ENCODE measurements at regions not wholly inside any gene's neighbourhood (a gene's known extent, or its start where the extent isn't known, plus 50 kb on each side); places are given as distances from the start of the nearest gene placed in this dataset.

DNA sequence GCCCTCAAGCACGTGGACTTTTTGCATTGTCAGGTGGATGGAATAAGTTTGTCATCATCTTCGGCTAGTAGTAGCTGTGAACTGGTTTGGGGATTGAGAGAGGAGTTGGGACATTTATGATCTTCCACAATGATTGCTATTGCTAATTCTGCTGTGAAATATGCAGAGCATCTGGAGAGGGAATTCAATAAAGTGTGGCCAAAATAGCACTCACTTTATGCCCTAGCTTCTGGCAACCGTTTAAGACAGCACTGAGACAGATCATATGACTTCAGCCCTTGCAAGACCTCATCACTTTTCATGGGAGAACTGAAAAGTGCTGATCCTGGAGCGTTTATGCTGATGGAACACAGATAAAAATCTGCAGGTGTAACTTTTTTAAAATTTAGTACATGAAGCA is 360.8 kb downstream of the GPATCH2 start:
- no peaks in the 10 kb centered on the region for H3K36me3 ChIP-seq (ENCODE audit: control insufficient read depth, insufficient read depth, low read length)
- no peak overlapping the region for H3K18ac ChIP-seq (ENCODE audit: low read depth, low read length)
- H4K8ac ChIP-seq (ENCODE audit: low read depth in 2 of 2, low read length in 2 of 2) = no peak overlapping the region
- H3K56ac ChIP-seq (ENCODE audit: extremely low read depth, insufficient read depth, low read length) = no peak overlapping the region
- DNase-seq = no peak
- no peak overlapping the region for H3K27ac ChIP-seq (ENCODE audit: insufficient read depth, low read length)
- H3K14ac ChIP-seq (replicated peaks; ENCODE audit: low read depth, low read length) = no peak overlapping the region
- dilution Hi-C loops (cut with HindIII; ENCODE audit: low sequenced_read_pairs, unreplicated experiment) (no loop called here), intact Hi-C loops (cut with micrococcal nuclease) (loop anchor here (10.0 kb wide), 1 partner anchor 365 kb away; the partner anchor contains the start of genes GPATCH2 and SPATA17), in situ Hi-C loops (cut with MboI; ENCODE audit: low sequenced_read_pairs) (no loop called here)
- no peaks in the 10 kb centered on the region for H4K20me1 ChIP-seq (ENCODE audit: insufficient read depth, low read length)
- no TSS peak for BruUV-seq (replicated peaks)
- H3K4me2 ChIP-seq (ENCODE audit: low read depth, low read length) = no peak overlapping the region
- no peak overlapping the region for H2AK9ac ChIP-seq (replicated peaks; ENCODE audit: low read depth, low read length, poor library complexity)
- WGBS, 2 experiments (ENCODE audit: extremely low coverage in 2 of 2, insufficient read length in 1 of 2) = no CpG with 5 or more reads among the region's 4 CpGs
- no peak overlapping the region for H3K4ac ChIP-seq (ENCODE audit: low read depth, low read length)
- no peak overlapping the region for H2AFZ ChIP-seq (replicated peaks; ENCODE audit: low read length, poor library complexity)
- ChIA-PET CTCF (interaction anchor here (0.6 kb wide), 1 partner anchor 485 kb away, joined by 5 read pairs; no protein-coding TSS in a partner anchor), POLR2A (ENCODE audit: unreplicated experiment) (no interaction called here)
- no peak overlapping the region for H2BK120ac ChIP-seq (ENCODE audit: low read depth, low read length)
- TF ChIP-seq RFX5 (IDR thresholded peaks at IDR 0.05; ENCODE audit: low read depth, low read length) (no peak), CHD1 (IDR thresholded peaks at IDR 0.05; ENCODE audit: low read depth, low read length) (no peak), RCOR1 (IDR thresholded peaks at IDR 0.05; ENCODE audit: insufficient replicate concordance, low read length) (no peak), NFE2L2 (IDR thresholded peaks at IDR 0.05; ENCODE audit: low read depth, low read length) (no peak), RAD21 (IDR thresholded peaks at IDR 0.05; ENCODE audit: low read length) (no peak), ELK1 (IDR thresholded peaks at IDR 0.05; ENCODE audit: borderline replicate concordance, low read depth, low read length) (no peak), CTCF (conservative IDR thresholded peaks at IDR 0.05; ENCODE audit: low read depth, low read length) (no peak), BHLHE40 (IDR thresholded peaks at IDR 0.05; ENCODE audit: low read depth, low read length) (no peak)
- TF ChIP-seq, protein P1, sequence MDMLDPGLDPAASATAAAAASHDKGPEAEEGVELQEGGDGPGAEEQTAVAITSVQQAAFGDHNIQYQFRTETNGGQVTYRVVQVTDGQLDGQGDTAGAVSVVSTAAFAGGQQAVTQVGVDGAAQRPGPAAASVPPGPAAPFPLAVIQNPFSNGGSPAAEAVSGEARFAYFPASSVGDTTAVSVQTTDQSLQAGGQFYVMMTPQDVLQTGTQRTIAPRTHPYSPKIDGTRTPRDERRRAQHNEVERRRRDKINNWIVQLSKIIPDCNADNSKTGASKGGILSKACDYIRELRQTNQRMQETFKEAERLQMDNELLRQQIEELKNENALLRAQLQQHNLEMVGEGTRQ (IDR thresholded peaks at IDR 0.05; ENCODE audit: low read depth, low read length) = no peak
- H3K9ac ChIP-seq (ENCODE audit: low read depth, low read length) = no peak overlapping the region
- no peak overlapping the region for H2BK5ac ChIP-seq (ENCODE audit: low read depth, low read length, poor library complexity, severe bottlenecking)
- no peak overlapping the region for H2AK5ac ChIP-seq (ENCODE audit: low read depth, low read length)
- no peak overlapping the region for H3K23ac ChIP-seq (ENCODE audit: low read depth, low read length)
- no peak overlapping the region for H4K91ac ChIP-seq (ENCODE audit: insufficient read depth, low read depth, low read length)
- H3K9me1 ChIP-seq (ENCODE audit: insufficient read depth, low read length) = no peaks in the 10 kb centered on the region; the same call in 1 of the 2 replicates
- H3K9me3 ChIP-seq (ENCODE audit: control insufficient read depth, insufficient read depth, low read length) = no peaks in the 10 kb centered on the region
- H4K5ac ChIP-seq (ENCODE audit: low read depth, low read length) = no peak overlapping the region
- H3K27me3 ChIP-seq (ENCODE audit: control insufficient read depth, insufficient read depth, low read length) = no peaks in the 10 kb centered on the region
- no peak overlapping the region for H3K4me3 ChIP-seq (ENCODE audit: insufficient read depth, low read depth, low read length)
- peaks cover 3% of the 10 kb centered on the region for H3K4me1 ChIP-seq (ENCODE audit: control insufficient read depth, insufficient read depth, low read length)
- no peaks in the 10 kb centered on the region for H3K79me1 ChIP-seq (ENCODE audit: low read depth in 1 of 2, low read length in 2 of 2)
- no peak for ATAC-seq (ENCODE audit: low read depth)
- H2BK15ac ChIP-seq (ENCODE audit: low read depth, low read length) = no peak overlapping the region
- H2BK20ac ChIP-seq (ENCODE audit: low read depth, low read length) = no peak overlapping the region

Data from IMR-90 (cell line).